Esophagus muscularis mucosa (tissue), 4 donors: ENCODE measurements at regions not wholly inside any gene's neighbourhood (a gene's known extent, or its start where the extent isn't known, plus 50 kb on each side); places are given as distances from the start of the nearest gene placed in this dataset.

ENCODE experiments used
- CTCF ChIP-seq, 3 experiments: fragments of 200-600 bp in 2 of 3; fragments of 450-650 bp in 1 of 3; sonication (generic) in 2 of 3; IDR thresholded peaks; one replicate each; pipeline ENCODE4 v1.5.1; 2017 to 2019; ENCODE audit warnings: antibody characterized with exemption in 3 of 3, mild to moderate bottlenecking in 2 of 3, moderate library complexity in 1 of 3
- EP300 ChIP-seq: sonication (generic); formaldehyde crosslinking; IDR thresholded peaks from one replicate; pipeline ENCODE4 v1.6.1; 2017; ENCODE audit warnings: antibody characterized with exemption
- POLR2A ChIP-seq: fragments of 450-650 bp; IDR thresholded peaks from one replicate; pipeline ENCODE4 v1.6.1; 2017; ENCODE audit warnings: antibody characterized with exemption, moderate library complexity, mild to moderate bottlenecking, low read depth
- POLR2AphosphoS5 ChIP-seq, 2 donors: sonication (generic); formaldehyde crosslinking; IDR thresholded peaks; one replicate each; pipeline ENCODE4 v1.6.1; 2017; ENCODE audit warnings: antibody characterized with exemption in 2 of 2

- TF ChIP-seq CTCF (IDR thresholded peaks at IDR 0.05) (no peak), POLR2A (no peak), POLR2AphosphoS5 (IDR thresholded peaks at IDR 0.05) (no peak), EP300 (no peak)
Observed at GRCh38 chr5:23169660-23170416, 316.7 kb upstream of the CDH12 start.
